ENCODE measurements at regions not wholly inside any gene's neighbourhood (a gene's known extent, or its start where the extent isn't known, plus 50 kb on each side); places are given as distances from the start of the nearest gene placed in this dataset.

DNA sequence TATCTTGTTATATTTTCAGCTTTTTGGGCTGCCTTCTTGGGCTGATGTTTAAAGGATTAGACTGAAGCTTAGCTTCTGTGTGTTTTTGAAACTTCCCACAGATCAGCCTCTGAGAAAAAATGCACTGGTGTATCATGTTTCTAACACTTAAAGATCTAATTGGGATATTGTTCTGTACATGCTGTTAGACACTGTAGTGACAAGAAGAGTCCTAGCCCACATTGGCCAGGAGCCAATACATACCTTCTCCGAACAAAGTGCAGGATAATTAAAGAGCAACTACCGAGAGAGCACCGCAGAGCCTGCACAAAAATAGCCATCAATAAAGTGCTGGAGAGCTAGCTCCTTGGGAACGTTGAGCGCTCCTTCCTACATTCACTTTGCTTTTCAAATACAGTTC lies 289.4 kb upstream of the SP8 start:
- no peaks in the 10 kb centered on the region for H3K27me3 ChIP-seq
- no peak overlapping the region for H3K4me3 ChIP-seq
- no peaks in the 10 kb centered on the region for H3K9me3 ChIP-seq
- 14 to 57% methylated on average over 5 of the region's 5 CpGs for WGBS, 2 donors
- TF ChIP-seq POLR2A (IDR thresholded peaks at IDR 0.05) (no peak), POLR2AphosphoS5 (IDR thresholded peaks at IDR 0.05) (no peak), EP300 (IDR thresholded peaks at IDR 0.05) (no peak)
- TF ChIP-seq, protein P1, sequence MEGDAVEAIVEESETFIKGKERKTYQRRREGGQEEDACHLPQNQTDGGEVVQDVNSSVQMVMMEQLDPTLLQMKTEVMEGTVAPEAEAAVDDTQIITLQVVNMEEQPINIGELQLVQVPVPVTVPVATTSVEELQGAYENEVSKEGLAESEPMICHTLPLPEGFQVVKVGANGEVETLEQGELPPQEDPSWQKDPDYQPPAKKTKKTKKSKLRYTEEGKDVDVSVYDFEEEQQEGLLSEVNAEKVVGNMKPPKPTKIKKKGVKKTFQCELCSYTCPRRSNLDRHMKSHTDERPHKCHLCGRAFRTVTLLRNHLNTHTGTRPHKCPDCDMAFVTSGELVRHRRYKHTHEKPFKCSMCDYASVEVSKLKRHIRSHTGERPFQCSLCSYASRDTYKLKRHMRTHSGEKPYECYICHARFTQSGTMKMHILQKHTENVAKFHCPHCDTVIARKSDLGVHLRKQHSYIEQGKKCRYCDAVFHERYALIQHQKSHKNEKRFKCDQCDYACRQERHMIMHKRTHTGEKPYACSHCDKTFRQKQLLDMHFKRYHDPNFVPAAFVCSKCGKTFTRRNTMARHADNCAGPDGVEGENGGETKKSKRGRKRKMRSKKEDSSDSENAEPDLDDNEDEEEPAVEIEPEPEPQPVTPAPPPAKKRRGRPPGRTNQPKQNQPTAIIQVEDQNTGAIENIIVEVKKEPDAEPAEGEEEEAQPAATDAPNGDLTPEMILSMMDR (IDR thresholded peaks at IDR 0.05) = no peak
- intact Hi-C loops (cut with DNase I) = no loop called here
- H3K27ac ChIP-seq = no peak overlapping the region
- DNase-seq = no peak
- H3K36me3 ChIP-seq = no peaks in the 10 kb centered on the region
- peaks cover 0 to under 1% (median 0%) of the 10 kb centered on the region in 4 donors for H3K4me1 ChIP-seq

DNA sequence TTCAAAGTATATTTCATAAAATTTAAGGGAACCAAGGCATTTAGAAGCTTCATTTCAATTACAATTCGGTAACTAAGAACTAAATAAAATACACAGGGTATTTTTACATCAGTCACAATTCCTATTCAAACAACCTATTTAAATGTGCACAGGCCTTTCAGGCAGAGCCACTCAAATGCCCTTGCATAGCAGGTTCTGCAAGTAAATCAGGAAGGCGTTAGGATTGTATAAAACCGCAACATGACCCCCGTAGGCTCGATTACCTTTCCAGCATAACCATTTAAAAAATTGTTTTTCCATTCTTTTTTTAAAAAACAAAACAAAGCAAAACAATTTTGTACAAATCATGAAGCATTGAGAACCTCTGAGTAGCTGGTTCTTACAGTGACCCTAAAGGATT lies 289.9 kb upstream of the SP8 start:
- DNase-seq = no peak
- Histone ChIP-seq H3K4me3 (no peak overlapping the region), H3K27ac (no peak overlapping the region), H3K36me3 (no peaks in the 10 kb centered on the region), H3K27me3 (no peaks in the 10 kb centered on the region), H3K9me3 (no peaks in the 10 kb centered on the region), H3K4me1 (no peaks in the 10 kb centered on the region)
- intact Hi-C loops (cut with DNase I) = no loop called here
- WGBS, 2 donors = 15 to 66% methylated on average over 5 of the region's 5 CpGs
- no peak for TF ChIP-seq EP300 (IDR thresholded peaks at IDR 0.05)
- TF ChIP-seq POLR2A (IDR thresholded peaks at IDR 0.05) = no peak
- TF ChIP-seq, protein P1 (IDR thresholded peaks at IDR 0.05) = no peak
- no peak for TF ChIP-seq POLR2AphosphoS5 (IDR thresholded peaks at IDR 0.05)

DNA sequence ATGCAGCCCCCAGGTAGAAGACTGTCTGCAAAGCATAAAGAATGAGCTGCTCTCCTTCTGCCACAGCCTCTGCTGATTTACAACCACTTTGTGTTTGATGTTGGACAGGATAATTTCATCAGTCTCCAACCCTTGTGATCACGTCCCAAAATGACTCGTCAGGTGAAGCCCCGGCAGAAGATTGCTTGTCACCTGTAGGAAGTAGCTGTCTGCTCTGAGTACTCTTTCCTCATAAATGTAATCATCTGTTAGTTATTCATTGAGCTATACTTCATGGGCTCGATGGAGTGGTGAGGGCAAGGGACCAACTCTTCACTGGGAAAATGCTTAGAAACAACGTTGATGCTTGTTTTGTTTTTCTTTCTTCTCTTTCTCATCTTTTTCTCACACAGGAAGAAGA lies 290.9 kb upstream of the SP8 start:
- intact Hi-C loops (cut with DNase I) = no loop called here
- H3K4me1 ChIP-seq = no peaks in the 10 kb centered on the region

DNA sequence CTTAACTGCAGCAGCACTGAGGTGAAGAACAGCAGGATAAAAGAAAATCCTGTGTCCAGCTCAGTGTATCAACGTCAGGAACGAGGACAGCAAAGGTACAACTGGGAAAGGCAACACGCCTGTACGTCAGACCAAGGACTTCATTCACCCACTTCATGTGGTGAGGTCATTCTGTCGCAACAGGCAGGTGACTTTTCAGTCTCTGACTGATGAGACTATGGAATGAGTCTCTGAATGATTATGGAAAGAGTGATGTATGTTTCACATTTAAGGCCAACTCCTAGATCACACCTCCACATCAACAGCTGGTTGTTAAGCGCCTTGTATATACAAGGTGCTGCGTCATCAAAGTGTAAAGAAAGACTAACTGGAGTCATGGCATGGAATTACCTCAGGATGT lies 297.6 kb upstream of the SP8 start:
- Histone ChIP-seq H3K4me3 (no peak overlapping the region), H3K9me3 (no peaks in the 10 kb centered on the region), H3K36me3 (no peaks in the 10 kb centered on the region), H3K27ac (no peak overlapping the region), H3K27me3 (no peaks in the 10 kb centered on the region), H3K4me1 (no peaks in the 10 kb centered on the region)
- intact Hi-C loops (cut with DNase I) = no loop called here
- TF ChIP-seq EP300 (IDR thresholded peaks at IDR 0.05) (no peak), POLR2A (IDR thresholded peaks at IDR 0.05) (no peak), POLR2AphosphoS5 (IDR thresholded peaks at IDR 0.05) (no peak)
- TF ChIP-seq, protein P1 (IDR thresholded peaks at IDR 0.05) = no peak
- WGBS, 2 donors = 87 to 90% methylated on average over 7 of the region's 7 CpGs
- DNase-seq = no peak

More for the DNA sequence above, 290.9 kb upstream of the SP8 start:
- no peaks in the 10 kb centered on the region for H3K36me3 ChIP-seq
- H3K4me3 ChIP-seq = no peak overlapping the region
- TF ChIP-seq, protein P1 (IDR thresholded peaks at IDR 0.05) = no peak
- TF ChIP-seq POLR2A (IDR thresholded peaks at IDR 0.05) (no peak), EP300 (IDR thresholded peaks at IDR 0.05) (no peak), POLR2AphosphoS5 (IDR thresholded peaks at IDR 0.05) (no peak)
- no peaks in the 10 kb centered on the region for H3K27me3 ChIP-seq
- H3K27ac ChIP-seq = no peak overlapping the region
- H3K9me3 ChIP-seq = no peaks in the 10 kb centered on the region
- no peak for DNase-seq
- WGBS, 2 donors = 20 to 66% methylated on average over 5 of the region's 5 CpGs

DNA sequence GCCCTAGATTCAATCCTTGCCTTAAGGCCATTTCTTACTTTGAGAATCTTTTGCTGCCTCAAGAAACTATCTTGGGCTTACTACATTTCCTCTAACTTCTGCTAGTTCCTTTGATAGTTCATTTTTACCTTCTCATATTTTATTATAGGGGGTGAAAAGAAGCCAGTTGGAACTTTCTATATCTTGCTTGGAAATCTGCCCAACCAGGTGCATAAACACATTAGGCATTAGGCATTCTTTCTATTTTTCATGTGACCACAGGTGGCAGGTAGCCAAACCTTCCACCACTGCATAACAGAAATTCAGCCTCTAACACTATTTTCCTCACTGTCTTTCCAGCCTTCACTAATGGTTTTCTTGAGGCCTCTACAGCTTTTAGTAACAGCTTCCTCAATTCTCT lies 300.0 kb upstream of the SP8 start:
- no peak for DNase-seq
- intact Hi-C loops (cut with DNase I) = no loop called here
- no peak for TF ChIP-seq EP300 (IDR thresholded peaks at IDR 0.05)
- TF ChIP-seq POLR2A (IDR thresholded peaks at IDR 0.05) = no peak
- no peak for TF ChIP-seq POLR2AphosphoS5 (IDR thresholded peaks at IDR 0.05)
- TF ChIP-seq, protein P1 (IDR thresholded peaks at IDR 0.05) = no peak

More for the DNA sequence above, 300.0 kb upstream of the SP8 start:
- Histone ChIP-seq H3K27ac (no peak overlapping the region), H3K4me1 (no peaks in the 10 kb centered on the region), H3K36me3 (no peaks in the 10 kb centered on the region), H3K9me3 (no peaks in the 10 kb centered on the region), H3K4me3 (no peak overlapping the region), H3K27me3 (no peaks in the 10 kb centered on the region)

All from sigmoid colon (tissue), 6 donors.